Type B pancreatic cell (in vitro differentiated cells): ENCODE measurements at regions not wholly inside any gene's neighbourhood (a gene's known extent, or its start where the extent isn't known, plus 50 kb on each side); places are given as distances from the start of the nearest gene placed in this dataset.

Experiments used
- DNase-seq: peaks from one replicate; pipeline ENCODE4 v3.0.0; 2021; ENCODE audit warnings: mixed read lengths; ENCODE audit not compliant: unreplicated experiment; ENCODE audit errors: extremely low spot score
- H3K27ac Mint-ChIP-seq: 2 replicates; pipeline ENCODE4 v1.8.0; 2021; ENCODE audit warnings: mild to moderate bottlenecking, mixed read lengths
- H3K27me3 Mint-ChIP-seq: 2 replicates; pipeline ENCODE4 v1.8.0; 2021; ENCODE audit warnings: mixed read lengths
- H3K36me3 Mint-ChIP-seq: 2 replicates; pipeline ENCODE4 v1.8.0; 2021; ENCODE audit warnings: mixed read lengths
- H3K4me1 Mint-ChIP-seq: one replicate; pipeline ENCODE4 v1.8.0; 2021; ENCODE audit warnings: mixed read lengths; ENCODE audit not compliant: unreplicated experiment
- H3K4me3 Mint-ChIP-seq: 2 replicates; pipeline ENCODE4 v1.8.0; 2021; ENCODE audit warnings: mild to moderate bottlenecking, mixed read lengths
- H3K9me3 Mint-ChIP-seq: 2 replicates; pipeline ENCODE4 v1.8.0; 2021; ENCODE audit warnings: mixed read lengths
- TF ChIP-seq, protein P1 (sequence below): fragments of 200-600 bp; sonication (generic); conservative IDR thresholded peaks from 2 replicates; pipeline ENCODE4 v1.5.0; 2021; ENCODE audit warnings: antibody characterized with exemption, mild to moderate bottlenecking

- Mint-ChIP-seq H3K4me3 (no peak overlapping the region), H3K9me3 (no peaks in the 10 kb centered on the region), H3K27me3 (no peaks in the 10 kb centered on the region), H3K4me1 (no peaks in the 10 kb centered on the region), H3K27ac (no peak overlapping the region), H3K36me3 (no peaks in the 10 kb centered on the region)
- DNase-seq = no peak
- TF ChIP-seq, protein P1, sequence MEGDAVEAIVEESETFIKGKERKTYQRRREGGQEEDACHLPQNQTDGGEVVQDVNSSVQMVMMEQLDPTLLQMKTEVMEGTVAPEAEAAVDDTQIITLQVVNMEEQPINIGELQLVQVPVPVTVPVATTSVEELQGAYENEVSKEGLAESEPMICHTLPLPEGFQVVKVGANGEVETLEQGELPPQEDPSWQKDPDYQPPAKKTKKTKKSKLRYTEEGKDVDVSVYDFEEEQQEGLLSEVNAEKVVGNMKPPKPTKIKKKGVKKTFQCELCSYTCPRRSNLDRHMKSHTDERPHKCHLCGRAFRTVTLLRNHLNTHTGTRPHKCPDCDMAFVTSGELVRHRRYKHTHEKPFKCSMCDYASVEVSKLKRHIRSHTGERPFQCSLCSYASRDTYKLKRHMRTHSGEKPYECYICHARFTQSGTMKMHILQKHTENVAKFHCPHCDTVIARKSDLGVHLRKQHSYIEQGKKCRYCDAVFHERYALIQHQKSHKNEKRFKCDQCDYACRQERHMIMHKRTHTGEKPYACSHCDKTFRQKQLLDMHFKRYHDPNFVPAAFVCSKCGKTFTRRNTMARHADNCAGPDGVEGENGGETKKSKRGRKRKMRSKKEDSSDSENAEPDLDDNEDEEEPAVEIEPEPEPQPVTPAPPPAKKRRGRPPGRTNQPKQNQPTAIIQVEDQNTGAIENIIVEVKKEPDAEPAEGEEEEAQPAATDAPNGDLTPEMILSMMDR = no peak
Measured at GRCh38 chr2:19086231-19086651, 272.2 kb downstream of the OSR1 start.

DNA sequence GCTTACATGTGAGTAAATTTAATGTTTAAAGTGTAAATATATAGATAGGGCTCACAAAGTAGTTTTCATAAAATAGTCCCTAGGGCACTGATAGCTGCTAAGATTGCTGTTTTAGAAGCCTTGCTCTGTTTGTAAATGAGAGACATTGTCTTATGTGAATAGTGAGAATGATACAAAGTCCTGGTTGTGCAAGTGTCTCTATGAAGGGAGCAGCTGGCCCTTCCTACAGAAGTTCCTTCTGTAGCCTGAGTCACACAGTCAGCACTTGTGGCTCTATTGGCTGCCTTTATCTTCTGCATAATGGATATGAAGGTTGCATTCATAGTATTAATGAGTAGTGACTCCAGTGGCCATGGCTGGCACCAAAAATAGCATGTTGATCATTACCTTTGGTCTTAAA lies 279.7 kb downstream of the OSR1 start:
- no peaks in the 10 kb centered on the region for H3K9me3 Mint-ChIP-seq
- no peak overlapping the region for H3K4me3 Mint-ChIP-seq
- no peak for DNase-seq
- H3K27me3 Mint-ChIP-seq = no peaks in the 10 kb centered on the region
- no peak overlapping the region for H3K27ac Mint-ChIP-seq
- peaks cover 7% of the 10 kb centered on the region for H3K4me1 Mint-ChIP-seq
- TF ChIP-seq, protein P1 = no peak
- H3K36me3 Mint-ChIP-seq = no peaks in the 10 kb centered on the region

DNA sequence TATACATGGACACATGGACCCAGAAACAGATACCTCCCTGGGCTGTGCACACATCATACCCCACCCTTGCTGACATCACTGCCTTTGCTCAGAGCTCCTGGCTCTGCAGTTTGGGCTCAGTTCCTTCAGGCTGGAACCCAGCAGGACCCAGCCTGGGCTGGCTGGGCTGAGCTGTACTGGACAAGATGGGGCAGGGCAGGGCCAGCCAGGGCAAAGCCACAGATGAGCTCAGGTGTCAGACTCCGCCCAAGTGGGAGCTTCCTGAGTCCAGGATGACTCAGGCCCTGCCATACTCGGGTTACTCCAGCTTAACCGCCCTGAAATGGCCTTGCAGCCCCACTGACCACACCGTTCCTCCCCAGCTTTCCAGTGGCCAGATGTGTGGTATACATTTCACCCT lies 284.9 kb downstream of the OSR1 start:
- H3K4me3 Mint-ChIP-seq = no peak overlapping the region
- H3K27ac Mint-ChIP-seq = no peak overlapping the region
- DNase-seq = no peak
- no peaks in the 10 kb centered on the region for H3K9me3 Mint-ChIP-seq
- TF ChIP-seq, protein P1 = no peak
- no peaks in the 10 kb centered on the region for H3K36me3 Mint-ChIP-seq
- H3K4me1 Mint-ChIP-seq = peaks cover 8% of the 10 kb centered on the region
- peaks cover 5% of the 10 kb centered on the region for H3K27me3 Mint-ChIP-seq

- H3K4me3 Mint-ChIP-seq = no peak overlapping the region
- H3K36me3 Mint-ChIP-seq = no peaks in the 10 kb centered on the region
Measured at GRCh38 chr2:19072161-19072560, 286.3 kb downstream of the OSR1 start.

DNA sequence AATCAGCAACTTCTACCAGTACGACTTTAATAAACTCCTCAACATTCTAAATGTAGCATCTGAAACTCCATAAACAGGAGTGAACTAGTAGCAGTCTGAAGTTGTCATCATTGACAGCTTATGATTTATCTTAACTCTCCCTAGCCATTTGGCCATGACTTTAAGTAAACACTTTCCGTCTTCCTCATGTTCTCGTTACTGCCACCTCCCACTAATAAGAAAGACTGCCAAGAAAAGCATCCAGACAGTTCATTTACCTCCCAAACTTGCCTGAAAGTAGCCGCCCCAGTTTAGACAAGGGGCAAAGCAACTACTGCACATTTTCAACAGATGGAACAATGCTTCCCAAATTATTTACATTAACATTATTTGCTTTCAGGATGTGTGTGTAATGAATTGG lies 287.5 kb downstream of the OSR1 start:
- H3K4me1 Mint-ChIP-seq = peaks cover 12% of the 10 kb centered on the region
- H3K27me3 Mint-ChIP-seq = peaks cover 5% of the 10 kb centered on the region
- no peaks in the 10 kb centered on the region for H3K36me3 Mint-ChIP-seq
- H3K4me3 Mint-ChIP-seq = no peak overlapping the region
- H3K9me3 Mint-ChIP-seq = no peaks in the 10 kb centered on the region
- DNase-seq = no peak
- no peak overlapping the region for H3K27ac Mint-ChIP-seq
- TF ChIP-seq, protein P1 = no peak

More at GRCh38 chr2:19072161-19072560, 286.3 kb downstream of the OSR1 start:
- H3K27ac Mint-ChIP-seq = no peak overlapping the region
- H3K9me3 Mint-ChIP-seq = no peaks in the 10 kb centered on the region
- TF ChIP-seq, protein P1 = no peak
- DNase-seq = no peak
- peaks cover 12% of the 10 kb centered on the region for H3K4me1 Mint-ChIP-seq
- H3K27me3 Mint-ChIP-seq = peaks cover 5% of the 10 kb centered on the region

DNA sequence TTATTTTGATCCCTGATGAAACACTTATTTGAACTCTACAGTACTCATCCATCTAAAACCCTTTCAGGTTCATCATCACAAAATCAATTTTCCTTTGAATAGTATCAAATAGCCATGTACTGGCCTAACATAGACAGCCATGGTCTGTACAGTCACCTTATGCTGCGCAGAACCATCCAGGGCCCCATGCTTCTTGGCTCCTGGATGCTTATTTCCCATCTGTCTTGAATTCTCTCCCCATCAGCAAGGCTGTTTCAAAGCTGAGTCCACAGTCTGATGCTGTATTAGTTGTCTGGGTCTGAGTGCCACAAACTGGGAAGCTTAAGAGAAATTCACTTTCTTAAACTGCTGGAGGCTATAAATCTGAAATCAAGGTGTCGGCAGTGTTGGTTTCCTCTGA lies 290.2 kb downstream of the OSR1 start:
- H3K27ac Mint-ChIP-seq = no peak overlapping the region
- no peaks in the 10 kb centered on the region for H3K36me3 Mint-ChIP-seq
- H3K27me3 Mint-ChIP-seq = peaks cover 5% of the 10 kb centered on the region
- H3K9me3 Mint-ChIP-seq = no peaks in the 10 kb centered on the region
- H3K4me3 Mint-ChIP-seq = no peak overlapping the region
- H3K4me1 Mint-ChIP-seq = peaks cover 12% of the 10 kb centered on the region
- TF ChIP-seq, protein P1 = no peak
- no peak for DNase-seq
